ENCODE measurements at regions not wholly inside any gene's neighbourhood (a gene's known extent, or its start where the extent isn't known, plus 50 kb on each side); places are given as distances from the start of the nearest gene placed in this dataset.

- TF ChIP-seq EZH2phosphoT487 (IDR thresholded peaks at IDR 0.05; ENCODE audit: borderline replicate concordance, low read length) (no peak), CTCF (IDR thresholded peaks at IDR 0.05; ENCODE audit: low read depth, low read length, poor library complexity, severe bottlenecking) (no peak)
- Histone ChIP-seq H3K4me2 (ENCODE audit: low read length) (no peak overlapping the region), H3K27ac (ENCODE audit: low read depth, low read length) (no peak overlapping the region)
Measured at GRCh38 chr9:80932181-80932580, 757.2 kb downstream of the TLE1 start.

GRCh38 chr9:80931163-80931562 is 758.2 kb downstream of the TLE1 start:
- no peaks in the 10 kb centered on the region for H3K9me3 ChIP-seq (ENCODE audit: control insufficient read depth, insufficient read depth, low read length)
- no peak for TF ChIP-seq EZH2phosphoT487 (IDR thresholded peaks at IDR 0.05; ENCODE audit: borderline replicate concordance, low read length)
- no peaks in the 10 kb centered on the region for H3K79me2 ChIP-seq (ENCODE audit: control insufficient read depth, low read length)
- H3K27me3 ChIP-seq (ENCODE audit: control insufficient read depth, low read length), result no peaks in the 10 kb centered on the region
- no peaks in the 10 kb centered on the region for H3K9me2 ChIP-seq (replicated peaks; ENCODE audit: control insufficient read depth, low read length)
- no peak overlapping the region for H3K27ac ChIP-seq (ENCODE audit: low read depth, low read length)
- H3K4me3 ChIP-seq (ENCODE audit: low read length), result no peak overlapping the region
- no peaks in the 10 kb centered on the region for H3F3A ChIP-seq (ENCODE audit: control insufficient read depth, insufficient read depth)
- H3K36me3 ChIP-seq (ENCODE audit: control insufficient read depth, low read length), result no peaks in the 10 kb centered on the region
- H4K20me1 ChIP-seq (ENCODE audit: control insufficient read depth, insufficient read depth, low read depth, low read length), result no peaks in the 10 kb centered on the region
- H3K4me1 ChIP-seq (ENCODE audit: control insufficient read depth, low read length), result no peaks in the 10 kb centered on the region
- H3K4me2 ChIP-seq (ENCODE audit: low read length), result no peak overlapping the region

More at GRCh38 chr9:80932181-80932580, 757.2 kb downstream of the TLE1 start:
- Histone ChIP-seq H3K4me1 (ENCODE audit: control insufficient read depth, low read length) (no peaks in the 10 kb centered on the region), H3K9me2 (replicated peaks; ENCODE audit: control insufficient read depth, low read length) (no peaks in the 10 kb centered on the region), H3K4me3 (ENCODE audit: low read length) (no peak overlapping the region), H3F3A (ENCODE audit: control insufficient read depth, insufficient read depth) (no peaks in the 10 kb centered on the region), H3K9me3 (ENCODE audit: control insufficient read depth, insufficient read depth, low read length) (no peaks in the 10 kb centered on the region), H4K20me1 (ENCODE audit: control insufficient read depth, insufficient read depth, low read depth, low read length) (no peaks in the 10 kb centered on the region), H3K79me2 (ENCODE audit: control insufficient read depth, low read length) (no peaks in the 10 kb centered on the region), H3K36me3 (ENCODE audit: control insufficient read depth, low read length) (no peaks in the 10 kb centered on the region), H3K27me3 (ENCODE audit: control insufficient read depth, low read length) (no peaks in the 10 kb centered on the region)

DNA sequence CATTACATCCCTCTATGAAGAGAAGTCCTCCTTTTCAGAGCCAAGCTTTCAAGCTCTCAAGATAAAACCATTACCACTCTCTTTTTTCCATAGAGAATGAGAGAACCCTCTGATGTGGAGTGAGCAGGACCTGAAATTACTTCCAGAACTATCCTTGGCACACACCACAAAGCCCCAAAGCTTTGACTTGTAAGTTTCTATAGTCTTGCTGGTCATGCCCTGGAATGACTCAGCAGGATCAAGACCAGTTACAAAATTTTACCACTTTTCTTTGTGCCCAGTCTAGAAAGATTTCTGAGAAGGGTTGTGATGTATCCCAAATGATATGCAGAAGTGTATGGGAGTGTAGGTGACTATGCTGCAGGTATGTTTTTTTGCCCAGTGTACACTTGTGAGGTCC is 760.6 kb downstream of the TLE1 start:
- no peaks in the 10 kb centered on the region for H3K36me3 ChIP-seq (ENCODE audit: control insufficient read depth, low read length)
- H3K9me2 ChIP-seq (replicated peaks; ENCODE audit: control insufficient read depth, low read length), result no peaks in the 10 kb centered on the region
- no peak overlapping the region for H3K4me3 ChIP-seq (ENCODE audit: low read length)
- H3K27ac ChIP-seq (ENCODE audit: low read depth, low read length), result no peak overlapping the region
- TF ChIP-seq EZH2phosphoT487 (IDR thresholded peaks at IDR 0.05; ENCODE audit: borderline replicate concordance, low read length), result no peak
- no peak for TF ChIP-seq CTCF (IDR thresholded peaks at IDR 0.05; ENCODE audit: low read depth, low read length, poor library complexity, severe bottlenecking)
- H3K79me2 ChIP-seq (ENCODE audit: control insufficient read depth, low read length), result no peaks in the 10 kb centered on the region
- H3K27me3 ChIP-seq (ENCODE audit: control insufficient read depth, low read length), result no peaks in the 10 kb centered on the region
- H4K20me1 ChIP-seq (ENCODE audit: control insufficient read depth, insufficient read depth, low read depth, low read length), result no peaks in the 10 kb centered on the region
- no peaks in the 10 kb centered on the region for H3K9me3 ChIP-seq (ENCODE audit: control insufficient read depth, insufficient read depth, low read length)
- no peaks in the 10 kb centered on the region for H3F3A ChIP-seq (ENCODE audit: control insufficient read depth, insufficient read depth)
- H3K4me1 ChIP-seq (ENCODE audit: control insufficient read depth, low read length), result no peaks in the 10 kb centered on the region
- H3K4me2 ChIP-seq (ENCODE audit: low read length), result no peak overlapping the region

GRCh38 chr9:80926611-80927010 is 762.7 kb downstream of the TLE1 start:
- Histone ChIP-seq H3K9me3 (ENCODE audit: control insufficient read depth, insufficient read depth, low read length) (no peaks in the 10 kb centered on the region), H3F3A (ENCODE audit: control insufficient read depth, insufficient read depth) (no peaks in the 10 kb centered on the region), H3K4me3 (ENCODE audit: low read length) (no peak overlapping the region), H3K4me1 (ENCODE audit: control insufficient read depth, low read length) (no peaks in the 10 kb centered on the region), H3K27ac (ENCODE audit: low read depth, low read length) (no peak overlapping the region), H3K27me3 (ENCODE audit: control insufficient read depth, low read length) (no peaks in the 10 kb centered on the region), H3K36me3 (ENCODE audit: control insufficient read depth, low read length) (no peaks in the 10 kb centered on the region), H3K79me2 (ENCODE audit: control insufficient read depth, low read length) (no peaks in the 10 kb centered on the region), H3K4me2 (ENCODE audit: low read length) (no peak overlapping the region), H3K9me2 (replicated peaks; ENCODE audit: control insufficient read depth, low read length) (no peaks in the 10 kb centered on the region), H4K20me1 (ENCODE audit: control insufficient read depth, insufficient read depth, low read depth, low read length) (no peaks in the 10 kb centered on the region)
- TF ChIP-seq CTCF (IDR thresholded peaks at IDR 0.05; ENCODE audit: low read depth, low read length, poor library complexity, severe bottlenecking), result no peak
- no peak for TF ChIP-seq EZH2phosphoT487 (IDR thresholded peaks at IDR 0.05; ENCODE audit: borderline replicate concordance, low read length)
